ENCODE measurements at regions not wholly inside any gene's neighbourhood (a gene's known extent, or its start where the extent isn't known, plus 50 kb on each side); places are given as distances from the start of the nearest gene placed in this dataset.
A peak's percentile ranks its signal among the peaks of the same experiment; 100 is the strongest.

GRCh38 chr13:104705031-104705750, 1639.0 kb upstream of the SLC10A2 start:
- H3K9me3 ChIP-seq (ENCODE audit: control insufficient read depth, insufficient read depth, low read length) = no peaks in the 10 kb centered on the region
- H3K4me3 ChIP-seq (ENCODE audit: insufficient read depth, low read depth, low read length) = no peak overlapping the region
- H2BK20ac ChIP-seq (ENCODE audit: low read depth, low read length) = no peak overlapping the region
- H3K27ac ChIP-seq (ENCODE audit: insufficient read depth, low read length) = no peak overlapping the region
- no peak overlapping the region for H3K23ac ChIP-seq (ENCODE audit: low read depth, low read length)
- no peak overlapping the region for H3K9ac ChIP-seq (ENCODE audit: low read depth, low read length)
- H4K20me1 ChIP-seq (ENCODE audit: insufficient read depth, low read length) = no peaks in the 10 kb centered on the region
- in situ Hi-C loops (cut with MboI; ENCODE audit: low sequenced_read_pairs) (no loop called here), dilution Hi-C loops (cut with HindIII; ENCODE audit: low sequenced_read_pairs, unreplicated experiment) (no loop called here), intact Hi-C loops (cut with micrococcal nuclease) (no loop called here)
- H2AK5ac ChIP-seq (ENCODE audit: low read depth, low read length) = no peak overlapping the region
- H3K36me3 ChIP-seq (ENCODE audit: control insufficient read depth, insufficient read depth, low read length) = no peaks in the 10 kb centered on the region
- BruUV-seq (replicated peaks) = no TSS peak
- H4K5ac ChIP-seq (ENCODE audit: low read depth, low read length) = no peak overlapping the region
- no peak overlapping the region for H4K8ac ChIP-seq (ENCODE audit: low read depth in 2 of 2, low read length in 2 of 2)
- no peak overlapping the region for H2AK9ac ChIP-seq (replicated peaks; ENCODE audit: low read depth, low read length, poor library complexity)
- no peaks in the 10 kb centered on the region for H3K9me1 ChIP-seq (ENCODE audit: insufficient read depth, low read length)
- H3K27me3 ChIP-seq (ENCODE audit: control insufficient read depth, insufficient read depth, low read length) = no peaks in the 10 kb centered on the region
- H4K91ac ChIP-seq (ENCODE audit: insufficient read depth, low read depth, low read length) = no peak overlapping the region
- H3K14ac ChIP-seq (replicated peaks; ENCODE audit: low read depth, low read length) = no peak overlapping the region
- POLR2A ChIA-PET (ENCODE audit: unreplicated experiment) = no interaction called here
- TF ChIP-seq RFX5 (IDR thresholded peaks at IDR 0.05; ENCODE audit: low read depth, low read length) (no peak), CTCF (conservative IDR thresholded peaks at IDR 0.05; ENCODE audit: low read depth, low read length) (no peak), MAFK (IDR thresholded peaks at IDR 0.05; ENCODE audit: low read depth, low read length) (peak; percentile 88), RCOR1 (IDR thresholded peaks at IDR 0.05; ENCODE audit: insufficient replicate concordance, low read length) (no peak), SMC3 (IDR thresholded peaks at IDR 0.05; ENCODE audit: low read depth, low read length) (no peak)
- TF ChIP-seq, protein P1, sequence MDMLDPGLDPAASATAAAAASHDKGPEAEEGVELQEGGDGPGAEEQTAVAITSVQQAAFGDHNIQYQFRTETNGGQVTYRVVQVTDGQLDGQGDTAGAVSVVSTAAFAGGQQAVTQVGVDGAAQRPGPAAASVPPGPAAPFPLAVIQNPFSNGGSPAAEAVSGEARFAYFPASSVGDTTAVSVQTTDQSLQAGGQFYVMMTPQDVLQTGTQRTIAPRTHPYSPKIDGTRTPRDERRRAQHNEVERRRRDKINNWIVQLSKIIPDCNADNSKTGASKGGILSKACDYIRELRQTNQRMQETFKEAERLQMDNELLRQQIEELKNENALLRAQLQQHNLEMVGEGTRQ (IDR thresholded peaks at IDR 0.05; ENCODE audit: low read depth, low read length) = no peak
- H3K4me2 ChIP-seq (ENCODE audit: low read depth, low read length) = no peak overlapping the region
- ATAC-seq (ENCODE audit: low read depth) = no peak
- H3K79me1 ChIP-seq (ENCODE audit: low read depth in 1 of 2, low read length in 2 of 2) = no peaks in the 10 kb centered on the region
- no peak overlapping the region for H2BK120ac ChIP-seq (ENCODE audit: low read depth, low read length)
- H3K18ac ChIP-seq (ENCODE audit: low read depth, low read length) = no peak overlapping the region
- H3K56ac ChIP-seq (ENCODE audit: extremely low read depth, insufficient read depth, low read length) = no peak overlapping the region
- no peak for DNase-seq
- H3K4me1 ChIP-seq (ENCODE audit: control insufficient read depth, insufficient read depth, low read length) = no peaks in the 10 kb centered on the region
- H3K4ac ChIP-seq (ENCODE audit: low read depth, low read length) = no peak overlapping the region
- CTCF ChIA-PET = no interaction called here
- no peak overlapping the region for H2BK5ac ChIP-seq (ENCODE audit: low read depth, low read length, poor library complexity, severe bottlenecking)
- H2AFZ ChIP-seq (replicated peaks; ENCODE audit: low read length, poor library complexity) = no peak overlapping the region
- no peak overlapping the region for H2BK15ac ChIP-seq (ENCODE audit: low read depth, low read length)
- 60% methylated on average over 1 of the region's 7 CpGs; no CpG with 5 or more reads in 1 of the 2 experiments for WGBS, 2 experiments (ENCODE audit: extremely low coverage in 2 of 2, insufficient read length in 1 of 2)

Measured in IMR-90 (cell line).